ENCODE measurements at regions not wholly inside any gene's neighbourhood (a gene's known extent, or its start where the extent isn't known, plus 50 kb on each side); places are given as distances from the start of the nearest gene placed in this dataset.
A peak's percentile ranks its signal among the peaks of the same experiment; 100 is the strongest.

- no peak for DNase-seq
These were observed 555.5 kb upstream of the JARID2 start for GRCh38 chr6:14690120-14691056.

DNA sequence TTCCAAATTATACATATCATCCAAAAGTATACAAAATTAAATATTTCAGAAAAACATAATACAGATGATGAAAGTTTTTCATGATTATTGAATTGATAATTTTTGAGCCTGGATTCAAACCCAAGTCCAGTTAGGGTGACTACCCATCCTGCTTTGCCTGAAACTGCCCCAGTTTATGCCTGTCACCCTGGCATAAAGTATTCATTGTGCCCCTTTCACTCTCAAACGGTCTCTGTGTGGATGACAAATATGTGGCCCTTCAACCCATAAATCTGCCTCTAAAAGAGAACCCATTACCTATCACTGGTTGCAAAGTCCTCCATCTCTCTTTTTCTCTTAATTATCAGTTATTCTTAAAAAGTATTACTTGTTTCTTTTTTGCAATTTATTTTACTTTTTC lies 553.7 kb upstream of the JARID2 start:
- no peak for DNase-seq

GRCh38 chr6:14693301-14694192 lies 552.3 kb upstream of the JARID2 start:
- DNase-seq, result no peak

DNA sequence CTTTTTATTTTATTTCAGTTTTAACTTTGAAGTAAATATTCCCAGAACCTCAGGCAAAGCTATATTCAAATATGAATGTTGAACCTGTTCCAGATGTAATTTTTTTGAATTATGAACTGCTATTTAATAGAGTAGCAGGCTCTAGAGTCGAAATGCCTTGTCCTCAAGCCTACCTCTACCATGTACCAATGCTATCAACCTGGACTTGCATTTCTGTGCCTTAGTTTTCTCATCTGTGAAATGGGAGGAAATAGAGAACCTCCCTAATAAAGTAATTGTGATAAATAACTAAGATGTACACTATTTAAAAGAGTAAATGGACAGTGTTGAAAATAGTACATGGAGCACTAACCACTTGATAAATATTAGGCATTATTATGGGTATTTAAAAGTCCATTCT lies 551.6 kb upstream of the JARID2 start:
- no peak for DNase-seq

DNA sequence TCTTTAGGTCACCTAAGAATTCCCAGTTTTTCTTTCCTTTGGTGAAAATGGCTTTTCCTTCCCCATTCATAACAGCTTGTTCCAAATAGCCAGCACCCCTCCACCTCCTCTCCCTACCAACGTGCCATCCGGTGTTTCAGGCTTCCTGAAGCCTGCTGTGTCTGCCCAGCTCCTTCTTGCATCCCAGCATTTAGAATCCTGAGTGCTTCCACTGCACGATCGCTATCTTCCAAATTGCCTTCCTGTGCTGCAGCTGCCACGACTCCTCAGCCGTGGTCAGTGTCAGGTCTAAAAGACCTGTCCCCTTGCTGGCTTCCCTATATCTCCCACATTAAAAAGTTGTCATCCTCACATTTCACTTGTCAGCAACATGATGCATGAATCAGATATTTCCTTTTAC lies 550.3 kb upstream of the JARID2 start:
- DNase-seq, result no peak

DNA sequence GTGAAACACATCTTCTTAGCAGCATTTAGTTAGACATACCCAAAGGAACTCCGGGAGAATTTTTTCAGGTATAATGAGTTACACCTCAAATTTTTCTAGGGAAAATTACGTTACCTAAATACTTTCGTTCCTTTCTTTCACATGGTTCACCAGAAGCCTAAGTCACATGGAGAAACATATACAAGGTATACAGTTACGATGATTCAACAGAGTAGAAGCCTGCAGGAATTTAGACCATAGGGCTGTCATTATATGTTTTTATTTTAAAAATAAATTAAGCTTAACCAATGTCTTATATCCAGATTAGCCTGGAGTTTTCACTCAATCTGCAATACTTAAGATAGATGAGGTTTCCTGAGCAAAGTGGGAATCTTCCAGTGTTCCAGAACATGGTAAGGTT lies 549.5 kb upstream of the JARID2 start:
- DNase-seq, result no peak

DNA sequence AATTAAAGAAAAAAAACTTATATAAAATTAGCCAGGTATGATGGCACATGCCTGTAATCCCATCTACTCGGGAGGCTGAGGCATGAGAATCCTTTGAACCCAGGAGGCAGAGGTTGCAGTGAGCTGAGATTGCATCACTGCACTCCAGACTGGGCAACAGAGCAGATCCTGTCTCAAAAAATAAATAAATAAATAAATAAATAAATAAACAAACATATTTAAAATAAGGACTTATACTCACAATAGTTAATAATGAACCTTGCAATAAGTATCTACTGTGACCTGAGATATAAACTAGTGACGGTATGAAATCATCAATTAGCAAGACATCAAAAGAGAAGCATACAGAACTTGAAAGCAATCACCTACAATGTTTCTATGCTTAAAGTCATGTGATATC lies 548.4 kb upstream of the JARID2 start:
- DNase-seq, result no peak

- DNase-seq, result no peak
These were observed 545.9 kb upstream of the JARID2 start for GRCh38 chr6:14699803-14700601.

- DNase-seq, result no peak
These were observed 543.9 kb upstream of the JARID2 start for GRCh38 chr6:14701946-14702345.

DNA sequence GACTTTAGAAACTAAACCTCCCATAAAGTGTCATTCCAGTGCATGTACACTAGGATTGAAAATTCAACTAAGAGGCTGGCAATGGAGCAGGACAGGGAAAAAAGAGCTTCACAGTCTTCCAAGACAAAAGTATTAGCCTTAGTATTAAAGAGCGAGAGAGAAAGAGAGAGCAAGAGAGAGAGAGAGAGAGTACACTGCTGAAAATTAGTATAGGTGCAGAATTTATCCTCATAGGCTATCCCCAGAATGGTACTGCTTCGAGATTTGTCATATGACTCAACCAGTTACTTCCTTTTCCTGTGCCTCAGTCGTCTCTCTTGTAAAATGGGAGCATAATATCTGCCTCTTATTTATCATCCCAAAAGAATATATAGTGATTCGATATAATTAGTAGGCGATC lies 543.2 kb upstream of the JARID2 start:
- no peak for DNase-seq

- no peak for DNase-seq
These were observed 542.3 kb upstream of the JARID2 start for GRCh38 chr6:14703586-14703985.

- no peak for DNase-seq
These were observed 541.2 kb upstream of the JARID2 start for GRCh38 chr6:14704383-14705271.

GRCh38 chr6:14705841-14706377 lies 540.0 kb upstream of the JARID2 start:
- DNase-seq, result no peak

GRCh38 chr6:14706378-14706929 lies 539.4 kb upstream of the JARID2 start:
- DNase-seq, result no peak

- DNase-seq, result no peak
These were observed 538.6 kb upstream of the JARID2 start for GRCh38 chr6:14707276-14707675.

GRCh38 chr6:14707971-14708465 lies 537.9 kb upstream of the JARID2 start:
- no peak for DNase-seq

DNA sequence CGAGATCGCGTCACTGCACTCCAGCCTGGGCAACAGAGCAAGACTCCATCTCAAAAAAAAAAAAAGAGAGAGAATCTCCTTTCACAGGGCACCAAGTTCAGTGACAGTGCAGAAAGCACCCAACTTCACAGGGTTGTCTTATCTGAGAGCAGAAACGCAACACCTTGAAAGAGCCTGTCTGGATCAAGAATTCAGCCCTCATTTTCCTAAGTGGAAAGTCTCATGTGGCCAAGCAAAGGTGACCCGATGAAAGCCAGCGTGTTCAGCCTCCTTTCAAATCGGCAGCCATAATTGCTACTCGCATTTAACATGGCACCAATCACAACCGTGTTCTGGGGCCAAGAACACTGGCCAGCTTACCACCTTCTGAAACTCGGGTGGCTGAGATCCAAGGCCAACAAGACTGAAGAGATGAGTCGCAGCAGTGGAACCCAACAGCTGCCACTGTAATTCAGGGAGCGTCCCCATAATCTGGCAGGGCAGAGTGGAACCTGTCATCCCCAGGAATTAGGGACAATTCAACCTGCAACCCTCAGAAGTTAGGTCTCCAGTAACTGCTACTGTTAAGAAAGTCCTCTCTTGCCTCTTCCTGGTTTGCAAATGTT lies 536.7 kb upstream of the JARID2 start:
- DNase-seq, result no peak

DNA sequence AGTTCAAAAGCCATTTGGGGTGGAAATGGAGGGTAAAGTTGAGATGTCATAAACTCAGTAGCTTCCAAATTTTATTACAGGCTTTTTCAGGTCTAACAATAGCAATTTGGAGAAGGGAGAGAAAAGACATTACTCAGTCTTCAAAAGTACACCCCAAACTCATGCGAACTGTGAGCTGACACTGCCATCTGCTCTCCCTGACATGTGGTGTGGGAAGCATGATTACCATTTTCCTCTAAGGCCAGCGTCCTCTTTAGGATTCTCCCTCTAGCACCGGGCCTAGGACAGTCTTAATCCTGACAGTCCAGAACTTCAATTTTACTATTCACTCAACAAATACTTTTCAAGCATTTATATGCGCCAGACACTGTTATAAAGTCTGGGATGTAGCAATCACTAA lies 536.0 kb upstream of the JARID2 start:
- DNase-seq, result peak; percentile 14

GRCh38 chr6:14710421-14710820 lies 535.4 kb upstream of the JARID2 start:
- DNase-seq, result no peak

DNA sequence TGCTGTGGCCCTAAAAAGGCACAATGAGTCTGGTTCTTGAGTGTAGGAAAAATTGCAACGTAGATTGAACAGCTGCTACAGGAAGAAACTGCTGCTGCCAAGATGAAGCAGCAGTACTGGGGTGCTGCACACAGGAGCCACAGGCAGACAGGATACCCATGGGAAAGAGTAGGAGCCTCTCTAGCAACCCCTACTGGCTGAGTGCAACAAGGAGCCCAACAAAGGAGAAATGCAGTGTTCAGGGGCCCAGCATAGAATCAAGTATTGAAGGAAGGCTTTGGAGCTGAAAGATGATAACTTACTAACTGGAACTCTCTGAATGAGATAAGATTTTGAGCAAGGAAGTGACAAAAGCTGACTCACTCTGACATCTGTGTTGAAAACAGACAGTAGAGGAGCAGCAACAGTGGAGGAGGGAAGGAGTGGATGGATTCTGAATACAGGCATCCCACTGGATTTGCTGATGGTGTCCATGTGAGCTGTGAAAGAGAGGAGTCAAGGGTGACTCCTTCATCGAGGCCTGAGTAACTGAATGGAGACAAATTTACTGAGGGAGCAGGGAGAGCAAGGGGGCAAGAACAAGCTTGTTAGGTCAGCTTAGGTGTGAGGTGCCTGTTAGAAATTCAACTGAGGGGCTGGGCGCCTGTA lies 534.7 kb upstream of the JARID2 start:
- DNase-seq, result peak; percentile 52
